GM21360 (cell line): ENCODE measurements at regions not wholly inside any gene's neighbourhood (a gene's known extent, or its start where the extent isn't known, plus 50 kb on each side); places are given as distances from the start of the nearest gene placed in this dataset.

Experiments
- ATAC-seq: cut with Tn5 transposase; IDR thresholded peaks from one replicate; pipeline ENCODE4 v1.9.1; 2021; ENCODE audit warnings: mild to moderate bottlenecking, moderate library complexity; ENCODE audit not compliant: unreplicated experiment

DNA sequence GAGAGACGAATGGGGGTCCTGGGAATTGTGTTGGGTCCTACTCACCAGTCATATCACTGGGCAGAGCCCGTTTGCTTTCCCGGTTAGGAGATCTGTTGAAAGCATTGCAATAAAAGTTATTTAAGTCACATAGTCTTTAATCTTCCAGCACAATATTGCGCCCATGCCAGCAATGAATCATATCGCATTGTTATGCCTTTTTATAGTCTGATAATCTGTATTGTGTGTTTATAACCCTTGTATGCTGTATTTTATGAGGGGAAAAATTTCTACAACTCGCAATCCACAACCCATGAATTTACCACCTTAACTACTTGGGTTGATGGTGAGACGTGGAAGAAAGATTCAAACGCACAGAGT is 211.9 kb upstream of the SMIM21 start:
- ATAC-seq: no peak

DNA sequence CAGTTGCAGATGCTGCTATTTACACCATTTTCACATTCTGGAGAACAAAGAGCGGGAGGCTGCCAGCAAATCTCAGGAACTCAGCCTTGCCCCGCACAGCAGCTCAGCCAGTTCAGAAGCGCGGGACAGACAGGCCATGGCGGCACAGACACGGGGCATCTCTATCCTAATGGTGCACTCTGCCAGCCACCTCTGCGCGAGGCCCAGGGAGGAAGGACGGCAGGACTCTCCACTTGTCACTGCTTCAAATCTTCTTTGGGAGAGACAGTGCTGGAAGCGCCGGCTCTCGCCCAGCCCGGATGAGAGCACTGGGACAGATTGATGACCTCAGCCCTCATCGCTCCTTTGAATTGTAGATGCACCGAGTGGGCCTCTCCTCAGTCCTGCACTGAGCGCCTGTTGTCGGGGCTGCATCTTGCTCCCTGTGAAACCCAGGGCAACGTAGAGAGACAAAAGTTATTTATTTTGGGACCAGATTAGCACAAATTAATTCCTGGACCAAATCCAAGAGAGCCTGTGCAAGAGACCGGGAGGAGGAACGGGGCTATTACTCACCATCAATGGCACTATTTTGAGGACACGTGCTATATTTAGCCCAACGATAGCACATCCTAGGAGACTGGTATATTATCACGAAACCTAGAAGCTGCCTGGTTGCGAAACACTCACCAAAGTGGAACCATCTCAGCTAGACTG is 211.4 kb upstream of the SMIM21 start:
- ATAC-seq: no peak

DNA sequence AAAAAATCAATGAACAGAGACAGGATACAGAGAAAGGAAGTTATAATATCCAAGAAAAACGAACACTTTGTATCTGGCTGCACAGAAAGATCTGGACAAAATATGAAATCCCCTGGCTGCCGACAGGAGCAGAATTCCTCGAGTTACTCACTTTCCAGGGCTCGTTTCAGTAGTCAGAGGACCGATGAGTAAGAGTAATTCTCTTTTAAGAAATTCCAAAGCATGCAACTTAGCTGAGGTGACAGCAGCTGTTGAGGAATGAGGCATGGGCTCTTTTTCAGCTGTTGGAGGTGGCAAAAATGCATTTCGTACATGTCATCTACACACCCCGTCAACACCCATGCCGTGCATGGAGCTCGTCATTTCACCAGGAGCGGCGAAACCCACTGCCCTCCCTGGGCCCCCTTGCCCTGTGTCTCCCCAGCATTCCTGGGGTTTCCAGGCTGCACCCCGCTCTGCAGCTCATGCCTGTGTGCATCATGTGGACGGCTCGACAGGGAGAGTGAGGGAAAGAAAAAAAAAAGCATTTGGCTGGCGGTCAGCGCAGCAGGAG is 210.8 kb upstream of the SMIM21 start:
- ATAC-seq: no peak

DNA sequence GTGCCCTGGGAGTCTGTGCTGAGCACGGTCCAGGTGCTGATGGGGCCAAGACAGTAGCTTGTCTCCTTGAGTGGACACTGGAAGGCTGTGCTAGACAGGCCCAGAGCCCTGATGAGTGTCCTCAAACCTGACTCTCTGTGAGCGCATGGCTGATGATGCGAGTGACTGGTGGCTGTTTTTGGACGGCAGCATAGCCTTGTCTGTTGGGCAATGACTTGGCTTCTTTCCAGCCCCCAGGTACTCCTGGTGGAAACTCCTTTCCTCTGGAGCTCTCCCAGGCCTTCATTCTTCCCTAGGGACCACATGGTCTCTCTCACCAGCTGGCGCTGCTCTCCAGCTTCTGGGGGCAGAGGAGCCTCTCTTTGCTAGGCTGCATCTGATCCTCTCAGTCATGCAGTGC is 207.6 kb upstream of the SMIM21 start:
- no peak for ATAC-seq

DNA sequence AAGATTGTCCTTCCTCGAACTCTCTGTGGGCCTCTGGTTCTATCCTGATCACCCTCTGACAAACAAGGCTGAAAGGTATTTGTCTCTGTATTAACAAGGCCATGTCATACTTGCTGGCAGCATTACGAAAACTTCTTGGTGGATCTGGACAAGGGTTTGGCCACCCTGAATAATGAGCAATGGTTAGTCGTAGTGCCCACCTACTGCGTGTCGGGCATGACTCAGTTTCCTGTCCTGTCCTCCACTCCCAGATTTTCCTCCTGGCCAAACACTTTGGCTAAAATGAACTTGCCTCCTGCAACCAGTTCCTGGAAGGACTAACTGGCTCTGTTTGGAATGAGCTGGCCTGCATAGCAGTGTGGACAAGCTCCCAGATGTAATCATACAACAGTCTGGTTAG is 198.5 kb upstream of the SMIM21 start:
- ATAC-seq: no peak

DNA sequence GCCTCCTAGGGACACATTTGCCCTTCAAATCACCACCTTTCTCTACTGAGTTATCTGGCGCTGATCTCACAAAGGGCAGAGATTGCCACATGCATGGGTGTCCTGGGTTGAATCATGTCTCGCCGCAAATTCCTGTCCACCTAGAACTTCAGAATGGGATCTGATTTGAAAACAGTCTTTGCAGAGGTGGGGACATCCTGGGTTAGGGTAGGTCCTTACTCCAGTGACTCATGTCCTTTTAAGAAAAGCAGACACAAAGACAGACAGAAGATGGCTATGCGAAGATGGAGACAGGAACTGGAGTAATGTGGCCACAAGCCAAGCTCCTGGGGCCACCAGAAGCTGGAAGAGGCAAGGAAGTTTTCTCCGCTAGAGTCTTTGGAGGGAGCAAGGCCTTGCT is 197.4 kb upstream of the SMIM21 start:
- ATAC-seq: no peak

DNA sequence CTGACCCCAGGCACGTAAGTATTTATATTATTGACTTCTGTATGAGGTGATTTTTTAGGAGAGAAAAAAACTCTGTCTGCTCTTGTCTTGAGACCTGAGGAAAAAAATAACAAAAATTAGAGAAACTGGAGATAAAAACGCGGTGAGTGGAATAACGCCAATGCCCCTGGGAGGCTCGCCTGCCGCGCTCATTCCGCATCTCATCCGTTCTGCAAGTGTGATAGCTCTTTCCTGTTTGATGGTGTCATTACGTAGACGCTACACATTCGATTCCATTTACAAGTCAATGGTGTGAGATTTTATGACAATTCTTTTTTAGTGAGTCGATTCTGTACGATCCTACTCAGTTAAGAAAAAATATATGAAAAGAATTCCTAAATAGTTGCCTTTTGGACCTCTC is 194.3 kb upstream of the SMIM21 start:
- no peak for ATAC-seq

DNA sequence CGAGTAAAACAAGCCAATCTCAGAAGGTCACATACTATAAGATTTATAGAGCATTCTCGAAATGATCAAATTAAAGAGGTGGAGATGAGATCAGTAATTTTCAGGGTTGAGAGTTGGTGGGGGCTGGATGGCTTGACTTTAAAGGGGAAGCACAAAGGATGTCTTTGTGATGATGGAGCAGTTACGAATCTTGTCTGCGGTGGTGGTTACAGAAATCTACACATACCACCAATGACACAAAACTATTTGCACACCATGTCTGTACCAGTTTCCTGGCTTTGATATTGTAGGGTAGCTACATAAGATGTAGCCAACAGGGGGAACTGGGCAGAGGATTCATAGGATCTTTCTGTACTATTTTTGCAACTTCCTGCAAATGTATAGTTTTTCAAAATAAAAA is 190.6 kb upstream of the SMIM21 start:
- ATAC-seq: no peak

DNA sequence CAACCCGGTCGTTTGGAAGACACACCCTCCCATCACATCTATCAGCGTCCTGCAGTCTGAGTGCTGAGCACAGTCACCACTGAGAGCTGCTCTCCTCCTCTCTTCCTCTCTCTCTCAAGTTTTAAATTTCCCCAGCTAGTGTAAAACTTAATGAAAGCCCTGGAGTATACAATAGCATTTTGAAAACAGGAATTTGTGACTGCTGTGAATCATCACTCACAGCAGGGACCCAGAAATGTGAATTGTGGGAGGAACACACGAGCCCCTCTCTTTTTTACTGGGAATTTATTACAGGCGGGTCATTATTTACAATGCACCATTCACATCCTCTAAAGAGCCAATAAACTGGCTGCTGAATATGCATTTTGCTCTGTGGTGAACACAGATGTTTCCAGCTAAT is 185.0 kb upstream of the SMIM21 start:
- no peak for ATAC-seq

DNA sequence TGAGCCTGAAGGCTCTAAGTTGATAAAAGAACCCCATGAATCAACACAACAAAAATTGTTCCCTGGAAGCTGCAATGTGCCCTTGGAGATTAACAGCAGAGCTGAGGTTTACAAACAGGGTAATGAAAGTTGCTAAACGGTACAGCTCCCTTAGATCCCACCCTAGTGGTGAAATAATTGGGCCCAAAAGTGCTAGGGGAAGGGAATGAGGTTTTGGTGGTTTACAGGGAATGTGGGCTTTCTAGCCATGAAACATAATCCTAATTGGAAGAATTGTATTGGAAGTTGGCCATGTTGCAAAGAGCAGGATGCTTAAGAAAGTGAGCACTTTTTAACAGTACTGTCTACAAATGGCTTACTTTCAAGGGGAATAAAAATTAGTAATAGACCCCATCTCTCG is 180.2 kb upstream of the SMIM21 start:
- ATAC-seq: no peak

DNA sequence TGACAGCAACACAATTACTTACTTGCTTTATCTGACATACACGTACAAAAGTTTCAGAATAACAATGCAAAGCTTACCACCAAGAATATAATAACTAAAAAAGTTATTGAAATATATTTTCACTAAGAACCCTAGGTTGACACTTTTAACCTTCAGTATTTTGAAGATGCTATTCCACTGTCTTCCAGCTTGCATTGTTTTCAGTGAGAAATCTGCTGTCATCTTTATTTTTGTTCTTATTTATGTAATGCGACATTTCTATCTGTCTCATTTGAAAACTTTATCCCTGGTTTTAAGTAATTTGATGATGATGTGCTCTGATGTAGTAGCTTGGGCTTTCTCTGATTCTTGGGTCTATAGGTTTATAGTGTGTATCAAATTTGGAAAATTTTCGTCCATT is 165.0 kb upstream of the SMIM21 start:
- no peak for ATAC-seq

DNA sequence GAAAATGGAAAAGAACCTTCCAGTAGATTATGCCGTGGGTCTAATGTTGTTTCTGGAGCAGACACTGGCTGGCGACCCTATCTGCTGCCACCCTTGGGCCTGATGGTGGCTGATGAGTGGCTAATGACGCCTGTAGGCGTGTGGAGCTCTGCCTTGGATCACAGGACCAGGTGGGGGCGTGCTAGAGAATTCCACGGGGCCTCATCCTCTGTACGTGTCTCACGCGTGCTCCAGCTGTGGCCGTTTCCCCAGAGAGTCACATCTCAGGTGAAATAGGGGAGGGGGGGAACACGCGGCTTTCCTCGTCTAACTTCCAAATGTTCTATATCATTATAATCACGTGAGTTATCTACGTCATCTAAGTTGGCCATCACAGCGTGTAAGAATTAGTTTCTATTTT is 160.9 kb upstream of the SMIM21 start:
- no peak for ATAC-seq

DNA sequence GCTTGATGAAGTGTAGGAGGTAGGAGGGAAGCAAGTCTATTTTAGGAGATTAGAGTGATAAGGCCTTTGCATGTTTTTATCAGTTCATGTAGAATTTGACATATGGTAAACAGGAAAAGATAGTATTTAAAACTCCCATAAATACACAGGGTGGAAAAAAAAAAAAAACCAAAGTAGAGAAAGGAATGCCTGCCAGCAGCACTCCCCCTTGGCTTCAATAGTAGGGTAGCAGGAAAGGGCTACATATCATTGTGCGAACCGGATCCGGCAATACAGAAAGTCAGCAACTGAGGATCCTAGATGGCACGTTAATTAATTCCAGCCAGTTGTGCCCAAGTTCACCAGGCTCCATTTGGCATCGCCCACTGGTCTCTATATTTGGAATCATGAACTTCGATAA is 159.6 kb upstream of the SMIM21 start:
- no peak for ATAC-seq

DNA sequence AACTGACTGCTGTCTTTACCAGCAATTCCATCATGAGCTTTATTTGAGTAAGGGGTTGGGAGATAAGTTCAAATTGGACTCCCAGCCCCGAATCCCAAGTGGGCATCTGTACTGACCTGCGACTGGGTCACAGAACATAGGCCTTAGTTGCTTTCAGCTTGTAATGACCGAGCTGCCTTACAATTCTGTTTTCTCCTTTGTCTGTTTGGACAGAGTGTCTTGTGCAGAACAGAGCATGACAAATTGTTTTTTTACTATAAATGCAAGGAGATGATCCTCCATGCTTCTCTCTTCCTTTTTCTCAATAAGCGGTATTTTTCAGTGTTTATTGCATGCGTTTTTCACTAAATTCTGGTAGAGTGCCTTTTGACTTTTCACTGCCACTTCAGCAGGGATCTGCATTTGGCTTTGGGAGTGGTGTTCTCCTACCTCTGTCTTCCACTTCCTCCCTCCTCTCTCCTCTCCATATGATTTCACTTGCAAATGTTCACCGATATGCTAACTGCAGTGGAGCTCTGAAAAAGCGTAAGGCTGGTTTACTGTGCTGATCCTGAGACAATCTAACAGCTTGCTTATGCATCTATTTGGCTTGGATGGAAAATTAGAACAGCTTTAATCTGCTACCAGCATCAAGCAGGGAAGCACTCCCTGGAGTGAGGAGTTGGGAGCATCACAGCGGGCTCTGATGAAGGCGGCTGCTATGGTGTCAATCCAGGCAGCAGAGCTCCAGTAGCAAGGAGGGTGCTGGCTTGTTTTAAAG is 158.8 kb upstream of the SMIM21 start:
- ATAC-seq: no peak

DNA sequence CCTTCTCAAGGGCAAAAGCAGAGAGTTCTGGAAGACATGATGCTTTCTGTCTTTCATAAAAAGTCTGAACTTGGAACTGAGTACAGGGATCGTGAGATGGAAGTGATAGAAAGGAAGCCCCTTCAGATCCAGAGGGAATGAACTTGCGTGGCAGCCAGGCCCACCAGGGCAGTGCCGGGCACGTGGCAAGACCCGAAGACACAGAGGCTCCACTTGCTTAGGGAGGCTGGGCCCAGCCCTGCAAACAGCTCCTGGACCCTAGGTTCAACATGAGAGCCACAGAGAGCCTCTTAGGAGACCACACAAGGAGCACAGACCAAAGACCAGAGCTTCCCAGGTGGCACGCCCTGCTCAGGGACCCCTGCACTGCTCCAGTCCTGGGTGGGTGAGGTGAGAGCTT is 155.4 kb upstream of the SMIM21 start:
- no peak for ATAC-seq

DNA sequence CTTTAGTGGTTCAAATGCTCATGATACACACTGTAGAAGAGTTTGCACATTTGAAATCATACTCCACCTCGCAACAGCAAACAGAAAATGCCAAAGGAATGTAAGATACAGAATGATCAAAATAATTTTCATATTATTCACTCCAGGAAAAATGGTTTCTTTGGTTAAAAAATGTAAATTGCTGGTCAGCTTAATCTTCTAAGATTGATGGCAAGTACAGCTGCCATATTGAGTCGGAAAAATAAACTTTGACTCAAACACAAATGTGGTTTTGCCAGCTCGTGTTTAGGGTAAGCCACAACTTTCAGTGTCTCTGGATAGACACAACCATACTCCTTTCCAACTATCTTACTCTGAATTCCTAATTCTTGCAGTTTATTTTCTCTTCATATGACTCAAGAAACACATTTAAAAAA is 154.9 kb upstream of the SMIM21 start:
- ATAC-seq: no peak

DNA sequence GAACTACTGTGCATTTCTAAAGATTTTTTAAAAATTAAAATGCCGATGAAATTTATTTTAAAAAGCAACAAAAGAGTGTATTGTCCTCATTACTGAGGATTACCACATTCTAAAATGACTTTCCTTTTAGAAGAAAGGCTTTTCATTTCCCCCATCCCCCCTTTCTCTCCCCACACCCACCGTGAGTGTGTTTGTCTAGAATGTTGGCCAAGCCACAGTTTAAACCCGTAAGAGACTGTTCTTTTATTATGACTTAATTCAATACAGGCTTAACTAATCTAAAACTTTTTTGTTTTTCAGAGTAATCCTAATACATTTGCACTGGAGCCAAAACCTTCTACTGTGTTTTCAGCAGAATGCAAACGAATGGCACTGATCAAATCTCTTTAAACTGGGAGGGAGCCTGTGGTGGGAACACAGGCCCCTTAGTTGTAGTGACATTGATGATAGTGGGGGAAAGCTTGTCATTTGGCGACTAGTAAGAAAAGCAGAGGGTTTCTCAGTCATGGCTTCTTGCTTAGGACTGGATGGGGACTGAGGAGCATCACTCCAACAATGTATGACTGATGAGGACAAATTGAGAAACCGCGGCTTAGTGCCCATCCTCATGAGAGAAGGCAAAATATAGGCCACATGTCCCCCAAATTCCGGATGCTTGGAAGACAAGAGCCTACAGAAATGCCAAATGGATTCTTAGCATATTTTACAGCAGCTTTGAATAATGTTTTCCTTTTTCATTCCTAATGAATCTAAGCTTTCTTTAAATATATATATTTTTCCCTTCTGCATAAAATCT is 154.0 kb upstream of the SMIM21 start:
- no peak for ATAC-seq

DNA sequence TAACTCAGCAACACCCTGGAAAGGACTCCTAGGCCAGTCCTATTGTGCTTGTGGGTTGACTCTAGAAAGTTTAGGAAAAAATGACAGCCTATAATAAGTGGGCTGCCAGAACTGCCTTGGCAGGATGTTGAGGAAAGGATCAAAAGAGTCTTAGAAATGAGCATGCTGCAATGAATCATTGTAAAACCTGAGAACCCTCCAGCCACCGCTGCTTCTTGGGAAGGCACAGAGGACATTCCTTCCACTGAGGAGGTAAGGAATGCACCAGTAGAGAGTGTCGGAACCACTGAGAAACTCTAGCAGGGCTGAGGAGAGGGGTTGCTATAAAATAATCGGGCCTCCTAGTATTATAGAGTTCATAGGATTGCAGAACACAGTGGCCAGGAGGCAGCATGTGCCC is 146.7 kb upstream of the SMIM21 start:
- no peak for ATAC-seq

DNA sequence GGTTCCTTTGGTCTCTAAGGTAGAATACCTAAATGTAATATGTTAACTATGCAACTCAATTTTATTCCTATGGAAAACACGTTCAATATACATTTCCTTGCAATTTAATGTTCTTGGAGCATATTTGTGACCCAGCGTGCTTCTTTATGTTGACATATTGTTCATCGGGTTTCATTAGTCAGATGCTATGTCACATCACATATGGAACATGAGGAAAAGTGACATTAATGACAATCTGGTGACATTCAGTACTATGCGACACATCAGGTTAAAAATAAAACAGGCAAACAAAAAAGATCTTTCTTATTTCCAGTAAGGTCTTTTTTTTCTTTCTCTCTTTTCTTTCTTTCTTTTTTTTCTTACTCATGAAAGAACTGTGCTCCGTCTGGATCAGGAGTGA is 135.6 kb upstream of the SMIM21 start:
- no peak for ATAC-seq

DNA sequence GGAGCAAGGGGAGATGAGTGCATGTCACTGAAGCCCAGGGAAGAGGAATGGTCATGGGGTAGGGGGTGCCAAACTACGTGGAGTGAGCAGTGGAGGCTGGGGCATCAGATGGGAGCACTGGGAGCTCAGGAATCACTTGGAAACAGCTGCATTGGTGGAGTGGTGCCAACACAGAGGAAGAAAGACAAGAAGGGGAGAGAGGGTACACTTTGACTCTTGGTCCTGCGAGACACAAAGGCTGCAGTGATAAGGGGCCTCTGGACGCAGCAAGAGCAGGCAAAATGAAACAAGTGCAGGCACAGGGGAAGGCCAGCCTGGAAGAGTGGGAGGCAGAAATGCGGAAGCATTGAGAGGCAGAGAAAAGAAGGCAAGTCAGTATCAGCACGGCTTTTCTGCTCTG is 134.7 kb upstream of the SMIM21 start:
- ATAC-seq: no peak

DNA sequence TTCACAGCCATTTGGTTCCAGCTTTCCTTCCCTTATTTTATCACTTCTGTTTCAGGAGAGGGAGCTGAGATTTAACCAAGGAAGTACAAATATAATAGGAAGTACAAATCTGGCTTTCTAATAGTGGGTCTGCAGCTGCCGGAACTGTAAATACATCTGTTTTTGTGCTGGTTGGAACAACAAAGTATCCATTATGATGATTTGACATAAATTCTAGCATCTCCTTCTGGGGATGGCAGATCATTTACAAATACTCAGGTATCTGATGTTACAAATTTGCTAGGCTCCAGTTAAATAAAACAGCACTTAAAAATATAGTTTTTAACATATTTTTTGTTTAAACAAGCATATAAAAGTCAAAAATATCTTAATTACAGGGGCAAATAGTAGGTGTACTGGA is 131.3 kb upstream of the SMIM21 start:
- ATAC-seq: no peak

DNA sequence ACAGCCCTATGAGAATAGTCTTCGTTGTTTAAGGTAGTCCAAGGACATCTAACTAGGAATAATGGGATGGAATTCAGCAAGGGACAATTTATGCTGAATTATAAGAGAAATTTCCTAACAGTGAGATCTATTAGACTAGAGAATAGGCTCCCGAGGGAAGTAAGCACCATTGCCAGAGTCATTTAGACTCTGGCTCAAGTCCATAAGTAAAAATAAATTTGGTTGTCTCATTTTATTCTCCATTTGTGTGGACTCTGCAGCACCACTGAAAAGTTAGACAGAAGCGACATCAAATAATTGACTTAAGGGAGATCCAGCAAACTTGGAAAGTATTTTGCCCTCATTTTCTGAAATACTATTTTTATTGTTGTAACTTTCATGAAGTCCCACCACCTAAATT is 129.3 kb upstream of the SMIM21 start:
- no peak for ATAC-seq
